ENCODE measurements at regions not wholly inside any gene's neighbourhood (a gene's known extent, or its start where the extent isn't known, plus 50 kb on each side); places are given as distances from the start of the nearest gene placed in this dataset.

DNA sequence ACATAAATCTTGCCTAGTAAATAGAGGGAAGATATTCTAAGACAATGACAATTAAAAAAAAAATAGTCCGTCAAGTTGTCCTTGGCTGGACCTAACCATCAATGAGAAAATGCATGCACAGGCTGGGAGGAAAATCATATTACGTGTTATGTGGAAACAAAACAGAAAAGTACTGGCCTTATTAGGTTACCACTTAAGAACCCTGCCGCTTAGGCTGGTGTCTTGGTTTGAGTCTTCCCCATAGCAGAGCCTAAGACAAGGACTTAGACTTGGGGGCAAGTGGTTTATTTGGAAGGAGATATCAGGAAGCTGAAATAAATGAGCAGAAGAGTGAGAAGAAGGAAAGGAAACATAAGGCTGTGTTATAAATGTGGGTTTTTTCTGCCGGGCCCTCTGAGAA is 186.4 kb downstream of the MRPL39 start:
- peaks cover 0 to 3% of the 10 kb centered on the region in 2 experiments for H3K27me3 ChIP-seq (ENCODE audit: control insufficient read depth in 1 of 2, insufficient read depth in 1 of 2, low read length in 2 of 2)
- no peak overlapping the region for H4K8ac ChIP-seq (ENCODE audit: low read length)
- H2AK5ac ChIP-seq (ENCODE audit: low read length, severe bottlenecking), result no peak overlapping the region
- H3K9me3 ChIP-seq (ENCODE audit: control insufficient read depth, low read length), result no peaks in the 10 kb centered on the region
- H3K27ac ChIP-seq (ENCODE audit: low read length, poor library complexity, severe bottlenecking), result no peak overlapping the region
- no peaks in the 10 kb centered on the region for H3K79me1 ChIP-seq (replicated peaks; ENCODE audit: low read length, poor library complexity, severe bottlenecking)
- no peak overlapping the region for H3K23ac ChIP-seq (ENCODE audit: low read length in 2 of 2)
- H2BK5ac ChIP-seq (ENCODE audit: low read depth, low read length, poor library complexity, severe bottlenecking), result no peak overlapping the region
- H3K18ac ChIP-seq (ENCODE audit: low read depth in 1 of 2, low read length in 2 of 2), result no peak overlapping the region
- no peak overlapping the region for H2AFZ ChIP-seq (ENCODE audit: low read depth, low read length)
- H3K4me1 ChIP-seq (ENCODE audit: control insufficient read depth, insufficient read depth, low read depth, low read length), result no peaks in the 10 kb centered on the region
- H2BK15ac ChIP-seq (ENCODE audit: low read depth, poor library complexity, severe bottlenecking), result no peak overlapping the region
- no peak overlapping the region for H4K91ac ChIP-seq (ENCODE audit: low read length)
- no peak overlapping the region for H2BK120ac ChIP-seq (ENCODE audit: low read depth, low read length)
- DNase-seq, result no peak
- 94% methylated on average over 4 of the region's 4 CpGs for WGBS
- no peak overlapping the region for H3K4me3 ChIP-seq (ENCODE audit: insufficient read depth in 1 of 2, low read depth in 1 of 2, low read length in 2 of 2)
- no peak overlapping the region for H3K9ac ChIP-seq (ENCODE audit: low read length)
- H3K36me3 ChIP-seq (ENCODE audit: control insufficient read depth in 1 of 2, insufficient read depth in 2 of 2, low read depth in 1 of 2, low read length in 2 of 2), result no peaks in the 10 kb centered on the region
- H3K14ac ChIP-seq (ENCODE audit: low read length in 2 of 2), result no peak overlapping the region
- no peak overlapping the region for H3K4me2 ChIP-seq (ENCODE audit: low read length, poor library complexity, severe bottlenecking)
- H2BK12ac ChIP-seq (ENCODE audit: low read length in 2 of 2), result no peak overlapping the region
- H3K4ac ChIP-seq (ENCODE audit: low read depth in 1 of 2, low read length in 2 of 2), result no peak overlapping the region

DNA sequence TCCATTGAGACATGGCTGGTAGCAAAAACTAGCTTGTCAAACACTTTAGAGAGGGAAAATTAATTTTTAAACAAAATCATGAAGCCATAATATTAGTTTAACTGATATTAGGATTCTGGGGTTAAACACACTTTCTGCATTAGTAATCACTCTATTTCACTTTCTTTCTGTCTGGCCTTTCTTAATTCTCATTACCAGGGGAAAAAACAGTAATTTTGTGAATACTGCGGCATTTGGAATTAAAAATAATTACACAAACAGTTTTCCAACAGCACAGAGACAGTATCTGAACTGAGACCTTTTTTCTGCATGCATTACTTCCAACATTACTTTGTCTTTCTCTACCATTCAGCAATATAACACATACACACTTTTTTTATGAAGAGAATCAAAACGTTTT is 190.6 kb downstream of the MRPL39 start:
- H3K4ac ChIP-seq (ENCODE audit: low read depth in 1 of 2, low read length in 2 of 2), result no peak overlapping the region
- no peaks in the 10 kb centered on the region for H3K4me1 ChIP-seq (ENCODE audit: control insufficient read depth, insufficient read depth, low read depth, low read length)
- H2AK5ac ChIP-seq (ENCODE audit: low read length, severe bottlenecking), result no peak overlapping the region
- H4K91ac ChIP-seq (ENCODE audit: low read length), result no peak overlapping the region
- H4K8ac ChIP-seq (ENCODE audit: low read length), result no peak overlapping the region
- no peak overlapping the region for H2AFZ ChIP-seq (ENCODE audit: low read depth, low read length)
- DNase-seq, result no peak
- H2BK120ac ChIP-seq (ENCODE audit: low read depth, low read length), result no peak overlapping the region
- H3K36me3 ChIP-seq (ENCODE audit: control insufficient read depth in 1 of 2, insufficient read depth in 2 of 2, low read depth in 1 of 2, low read length in 2 of 2), result no peaks in the 10 kb centered on the region
- H3K4me3 ChIP-seq (ENCODE audit: insufficient read depth in 1 of 2, low read depth in 1 of 2, low read length in 2 of 2), result no peak overlapping the region
- H3K18ac ChIP-seq (ENCODE audit: low read depth in 1 of 2, low read length in 2 of 2), result no peak overlapping the region
- no peaks in the 10 kb centered on the region for H3K79me1 ChIP-seq (replicated peaks; ENCODE audit: low read length, poor library complexity, severe bottlenecking)
- H2BK12ac ChIP-seq (ENCODE audit: low read length in 2 of 2), result no peak overlapping the region
- H3K27me3 ChIP-seq (ENCODE audit: control insufficient read depth in 1 of 2, insufficient read depth in 1 of 2, low read length in 2 of 2), result peaks cover 0 to 3% of the 10 kb centered on the region in 2 experiments
- no peak overlapping the region for H2BK5ac ChIP-seq (ENCODE audit: low read depth, low read length, poor library complexity, severe bottlenecking)
- no peak overlapping the region for H3K14ac ChIP-seq (ENCODE audit: low read length in 2 of 2)
- H3K9me3 ChIP-seq (ENCODE audit: control insufficient read depth, low read length), result peaks cover 4% of the 10 kb centered on the region
- H3K4me2 ChIP-seq (ENCODE audit: low read length, poor library complexity, severe bottlenecking), result no peak overlapping the region
- no peak overlapping the region for H3K27ac ChIP-seq (ENCODE audit: low read length, poor library complexity, severe bottlenecking)
- WGBS, result 60% methylated on average over 1 of the region's 2 CpGs
- no peak overlapping the region for H2BK15ac ChIP-seq (ENCODE audit: low read depth, poor library complexity, severe bottlenecking)
- H3K9ac ChIP-seq (ENCODE audit: low read length), result no peak overlapping the region
- no peak overlapping the region for H3K23ac ChIP-seq (ENCODE audit: low read length in 2 of 2)

DNA sequence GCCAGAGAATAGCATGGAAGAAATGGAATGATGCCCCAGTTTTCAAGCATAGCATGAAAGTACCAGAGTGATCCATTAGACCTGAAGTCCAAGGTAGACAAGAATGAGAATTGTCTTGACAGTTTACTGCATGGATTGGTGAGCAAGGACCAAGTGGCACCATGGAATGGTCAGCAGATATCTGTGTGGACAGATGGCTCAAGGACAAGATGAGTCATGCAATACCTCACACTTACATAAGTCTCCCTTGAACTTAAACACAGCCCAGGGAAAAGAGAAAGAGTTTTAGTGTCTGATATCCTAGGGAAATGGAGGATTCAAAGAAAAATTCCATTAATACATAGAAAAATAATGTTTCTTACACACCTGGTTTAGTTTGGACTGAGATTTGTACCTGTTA is 195.2 kb downstream of the MRPL39 start:
- no peak overlapping the region for H4K8ac ChIP-seq (ENCODE audit: low read length)
- no peaks in the 10 kb centered on the region for H3K79me1 ChIP-seq (replicated peaks; ENCODE audit: low read length, poor library complexity, severe bottlenecking)
- no peaks in the 10 kb centered on the region for H3K36me3 ChIP-seq (ENCODE audit: control insufficient read depth in 1 of 2, insufficient read depth in 2 of 2, low read depth in 1 of 2, low read length in 2 of 2)
- no peak overlapping the region for H2AK5ac ChIP-seq (ENCODE audit: low read length, severe bottlenecking)
- no peak overlapping the region for H3K18ac ChIP-seq (ENCODE audit: low read depth in 1 of 2, low read length in 2 of 2)
- no peaks in the 10 kb centered on the region for H3K4me1 ChIP-seq (ENCODE audit: control insufficient read depth, insufficient read depth, low read depth, low read length)
- no peak overlapping the region for H3K14ac ChIP-seq (ENCODE audit: low read length in 2 of 2)
- H2BK5ac ChIP-seq (ENCODE audit: low read depth, low read length, poor library complexity, severe bottlenecking), result no peak overlapping the region
- no peak overlapping the region for H2BK12ac ChIP-seq (ENCODE audit: low read length in 2 of 2)
- no peak overlapping the region for H2BK120ac ChIP-seq (ENCODE audit: low read depth, low read length)
- H3K4me3 ChIP-seq (ENCODE audit: insufficient read depth in 1 of 2, low read depth in 1 of 2, low read length in 2 of 2), result no peak overlapping the region
- H3K9ac ChIP-seq (ENCODE audit: low read length), result no peak overlapping the region
- no peak overlapping the region for H3K23ac ChIP-seq (ENCODE audit: low read length in 2 of 2)
- no peak overlapping the region for H4K91ac ChIP-seq (ENCODE audit: low read length)
- DNase-seq, result no peak
- no peak overlapping the region for H2AFZ ChIP-seq (ENCODE audit: low read depth, low read length)
- no peak overlapping the region for H2BK15ac ChIP-seq (ENCODE audit: low read depth, poor library complexity, severe bottlenecking)
- no peak overlapping the region for H3K4ac ChIP-seq (ENCODE audit: low read depth in 1 of 2, low read length in 2 of 2)
- H3K9me3 ChIP-seq (ENCODE audit: control insufficient read depth, low read length), result peaks cover 4% of the 10 kb centered on the region
- H3K4me2 ChIP-seq (ENCODE audit: low read length, poor library complexity, severe bottlenecking), result no peak overlapping the region
- no peak overlapping the region for H3K27ac ChIP-seq (ENCODE audit: low read length, poor library complexity, severe bottlenecking)
- no peaks in the 10 kb centered on the region for H3K27me3 ChIP-seq (ENCODE audit: control insufficient read depth in 1 of 2, insufficient read depth in 1 of 2, low read length in 2 of 2)

DNA sequence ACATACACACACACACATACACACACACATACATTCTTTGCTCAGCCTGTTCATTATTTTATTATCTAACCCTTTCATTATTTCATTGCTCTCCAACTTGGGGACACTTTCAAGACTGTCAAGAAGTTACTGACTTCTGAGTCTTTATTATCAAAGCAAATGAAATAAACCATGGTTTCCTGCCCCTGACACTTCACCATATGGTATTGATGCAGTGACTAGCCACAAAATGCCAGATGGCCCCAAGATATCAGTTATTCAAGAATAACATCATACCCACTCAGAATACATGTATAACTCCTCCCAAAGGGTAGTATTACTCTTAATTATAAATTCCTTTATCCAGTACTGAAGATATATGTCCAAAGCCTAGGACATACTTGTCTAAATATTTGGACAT is 197.3 kb downstream of the MRPL39 start:
- Histone ChIP-seq H3K9me3 (ENCODE audit: control insufficient read depth, low read length) (peaks cover 4% of the 10 kb centered on the region), H2BK12ac (ENCODE audit: low read length in 2 of 2) (no peak overlapping the region), H3K4ac (ENCODE audit: low read depth in 1 of 2, low read length in 2 of 2) (no peak overlapping the region), H3K4me3 (ENCODE audit: insufficient read depth in 1 of 2, low read depth in 1 of 2, low read length in 2 of 2) (no peak overlapping the region), H3K14ac (ENCODE audit: low read length in 2 of 2) (no peak overlapping the region), H3K4me2 (ENCODE audit: low read length, poor library complexity, severe bottlenecking) (no peak overlapping the region), H3K23ac (ENCODE audit: low read length in 2 of 2) (no peak overlapping the region), H4K91ac (ENCODE audit: low read length) (no peak overlapping the region), H2BK5ac (ENCODE audit: low read depth, low read length, poor library complexity, severe bottlenecking) (no peak overlapping the region), H3K18ac (ENCODE audit: low read depth in 1 of 2, low read length in 2 of 2) (no peak overlapping the region), H3K36me3 (ENCODE audit: control insufficient read depth in 1 of 2, insufficient read depth in 2 of 2, low read depth in 1 of 2, low read length in 2 of 2) (no peaks in the 10 kb centered on the region), H4K8ac (ENCODE audit: low read length) (no peak overlapping the region), H2BK15ac (ENCODE audit: low read depth, poor library complexity, severe bottlenecking) (no peak overlapping the region), H3K79me1 (replicated peaks; ENCODE audit: low read length, poor library complexity, severe bottlenecking) (no peaks in the 10 kb centered on the region), H3K27me3 (ENCODE audit: control insufficient read depth in 1 of 2, insufficient read depth in 1 of 2, low read length in 2 of 2) (no peaks in the 10 kb centered on the region), H3K27ac (ENCODE audit: low read length, poor library complexity, severe bottlenecking) (no peak overlapping the region), H3K4me1 (ENCODE audit: control insufficient read depth, insufficient read depth, low read depth, low read length) (no peaks in the 10 kb centered on the region), H3K9ac (ENCODE audit: low read length) (no peak overlapping the region), H2BK120ac (ENCODE audit: low read depth, low read length) (no peak overlapping the region), H2AK5ac (ENCODE audit: low read length, severe bottlenecking) (no peak overlapping the region), H2AFZ (ENCODE audit: low read depth, low read length) (no peak overlapping the region)
- DNase-seq, result no peak

Measured in mesenchymal stem cell (in vitro differentiated cells and primary cell).